H1 (cell line): ENCODE measurements at regions not wholly inside any gene's neighbourhood (a gene's known extent, or its start where the extent isn't known, plus 50 kb on each side); places are given as distances from the start of the nearest gene placed in this dataset.

Source experiments
- CTCF ChIA-PET: fragments of 300-600 bp; sonication (Branson Sonifier 250); formaldehyde crosslinking; loops from one replicate; lab custom pipeline; 2021; ENCODE audit not compliant: partially characterized antibody; lab: Charles Lee
- POLR2A ChIA-PET: fragments of 300-600 bp; sonication (Branson Sonifier 250); formaldehyde crosslinking; loops from one replicate; lab custom pipeline; 2021; ENCODE audit warnings: inconsistent platforms; ENCODE audit not compliant: partially characterized antibody; lab: Charles Lee
- DNase-seq, 2 experiments: peaks; one replicate each; pipeline versions ENCODE4 v3.0.0 to v3.0.0-alpha.2; 2010 to 2022; ENCODE audit warnings: low spot score in 2 of 2, low read depth in 1 of 2, mixed read lengths in 1 of 2
- FAIRE-seq: peaks from 2 replicates; lab custom pipeline; 2011; peaks lifted over from hg19 to GRCh38; lab: Jason Lieb, UNC
- H2AFZ ChIP-seq: 2 replicates; pipeline ENCODE4 v1.8.1; 2012; ENCODE audit warnings: low read length, inconsistent platforms
- H2AK5ac ChIP-seq: 2 replicates; pipeline ENCODE4 v1.6.1; 2013; ENCODE audit warnings: low read depth, low read length
- H2BK120ac ChIP-seq: replicated peaks from 2 replicates; pipeline ENCODE3; 2013; ENCODE audit warnings: low read depth, low read length, inconsistent platforms
- H2BK12ac ChIP-seq: 2 replicates; pipeline ENCODE4 v1.6.1; 2013; ENCODE audit warnings: low read depth, low read length
- H2BK15ac ChIP-seq: 2 replicates; pipeline ENCODE4 v1.6.1; 2013; ENCODE audit warnings: low read length
- H2BK20ac ChIP-seq: 2 replicates; pipeline ENCODE4 v1.6.1; 2013; ENCODE audit warnings: low read length
- H2BK5ac ChIP-seq: 2 replicates; pipeline ENCODE4 v1.6.1; 2013; ENCODE audit warnings: low read depth, low read length
- H3K14ac ChIP-seq: 2 replicates; pipeline ENCODE4 v1.6.1; 2013; ENCODE audit warnings: inconsistent platforms; ENCODE audit not compliant: insufficient read length
- H3K18ac ChIP-seq: 2 replicates; pipeline ENCODE4 v1.6.1; 2013; ENCODE audit warnings: low read length; ENCODE audit errors: extremely low read depth
- H3K23ac ChIP-seq: 2 replicates; pipeline ENCODE4 v1.6.1; 2013; ENCODE audit warnings: inconsistent platforms; ENCODE audit not compliant: insufficient read length
- H3K23me2 ChIP-seq: 2 replicates; pipeline ENCODE4 v1.6.1; 2013; ENCODE audit warnings: low read depth, low read length
- H3K27ac ChIP-seq: 2 replicates; pipeline ENCODE4 v1.6.1; 2011; ENCODE audit warnings: low read depth, low read length, inconsistent platforms
- H3K27me3 ChIP-seq, 4 experiments: replicated peaks in 1 of 4; 1 replicate in 1 of 4; 2 replicates in 3 of 4; pipeline versions ENCODE4 v1.6.1 to v1.8.1; 2011 to 2013; ENCODE audit warnings: low read length in 3 of 4, mild to moderate bottlenecking in 3 of 4, inconsistent platforms in 2 of 4, mixed read lengths in 2 of 4, moderate library complexity in 1 of 4; ENCODE audit not compliant: control insufficient read depth in 3 of 4, insufficient read depth in 3 of 4; ENCODE audit errors: extremely low read depth in 1 of 4
- H3K36me3 ChIP-seq, 4 experiments: 2 replicates each; pipeline versions ENCODE4 v1.6.1 to v1.8.1; 2011 to 2013; ENCODE audit warnings: mild to moderate bottlenecking in 4 of 4, low read length in 3 of 4, moderate library complexity in 2 of 4, control low read depth in 1 of 4, inconsistent platforms in 1 of 4; ENCODE audit not compliant: insufficient read depth in 4 of 4, control insufficient read depth in 2 of 4
- H3K4ac ChIP-seq: replicated peaks from 2 replicates; pipeline ENCODE3; 2013; ENCODE audit warnings: low read length, low read depth, mixed read lengths, inconsistent platforms; ENCODE audit not compliant: insufficient read length
- H3K4me1 ChIP-seq, 4 experiments: replicated peaks in 1 of 4; 1 replicate in 1 of 4; 2 replicates in 3 of 4; pipeline versions ENCODE4 v1.6.1 to v1.8.1; 2011 to 2013; ENCODE audit warnings: low read length in 3 of 4, inconsistent platforms in 2 of 4, mixed read lengths in 1 of 4; ENCODE audit not compliant: insufficient read depth in 4 of 4, control insufficient read depth in 3 of 4
- H3K4me2 ChIP-seq, 2 experiments: 2 replicates each; pipeline versions ENCODE4 v1.6.1 to v1.8.1; 2011 to 2013; ENCODE audit warnings: low read depth in 2 of 2, low read length in 2 of 2, control low read depth in 1 of 2, inconsistent platforms in 1 of 2, mild to moderate bottlenecking in 1 of 2; ENCODE audit not compliant: insufficient read depth in 1 of 2
- H3K4me3 ChIP-seq, 4 experiments: fragments of 200-600, 300-600 bp in 1 of 4; sonication (generic), shearing (Covaris generic), sonication (Bioruptor Twin) in 1 of 4; 2 replicates each; pipeline versions ENCODE4 v1.5.1 to v1.8.1; 2011 to 2016; ENCODE audit warnings: low read length in 4 of 4, low read depth in 3 of 4, control low read depth in 2 of 4, inconsistent platforms in 2 of 4, mild to moderate bottlenecking in 2 of 4, mixed read lengths in 1 of 4, moderate library complexity in 1 of 4; ENCODE audit not compliant: insufficient read depth in 2 of 4; ENCODE audit errors: extremely low read depth in 1 of 4
- H3K56ac ChIP-seq: replicated peaks from 2 replicates; pipeline ENCODE3; 2013; ENCODE audit warnings: low read depth, mild to moderate bottlenecking, mixed read lengths, low read length, inconsistent platforms; ENCODE audit not compliant: insufficient read length
- H3K79me1 ChIP-seq: 2 replicates; pipeline ENCODE4 v1.6.1; 2013; ENCODE audit warnings: low read depth, low read length, control low read depth
- H3K79me2 ChIP-seq, 2 experiments: 2 replicates each; pipeline versions ENCODE4 v1.6.1 to v1.8.1; 2012 to 2013; ENCODE audit warnings: low read length in 2 of 2, mild to moderate bottlenecking in 2 of 2, inconsistent platforms in 1 of 2; ENCODE audit not compliant: insufficient read depth in 2 of 2, control insufficient read depth in 1 of 2
- H3K9ac ChIP-seq, 4 experiments: replicated peaks in 1 of 4; 1 replicate in 1 of 4; 2 replicates in 3 of 4; pipeline versions ENCODE4 v1.6.1 to v1.8.1; 2011 to 2013; ENCODE audit warnings: low read depth in 3 of 4, low read length in 3 of 4, control low read depth in 2 of 4, mild to moderate bottlenecking in 2 of 4, moderate library complexity in 2 of 4, inconsistent platforms in 1 of 4; ENCODE audit errors: extremely low read depth in 1 of 4
- H3K9me3 ChIP-seq, 2 experiments: 2 replicates each; pipeline versions ENCODE4 v1.6.1 to v1.8.1; 2012 to 2013; ENCODE audit warnings: mild to moderate bottlenecking in 2 of 2, moderate library complexity in 2 of 2, control low read depth in 1 of 2, inconsistent platforms in 1 of 2, low read depth in 1 of 2, low read length in 1 of 2, mixed read lengths in 1 of 2; ENCODE audit not compliant: insufficient read depth in 2 of 2
- H4K20me1 ChIP-seq, 2 experiments: replicated peaks in 1 of 2; 2 replicates each; pipeline versions ENCODE3 to v1.8.1; 2011 to 2013; ENCODE audit warnings: inconsistent platforms in 2 of 2, low read length in 2 of 2, mild to moderate bottlenecking in 1 of 2; ENCODE audit not compliant: insufficient read depth in 2 of 2, control insufficient read depth in 1 of 2
- H4K5ac ChIP-seq: 2 replicates; pipeline ENCODE4 v1.6.1; 2013; ENCODE audit warnings: low read length, low read depth, mixed read lengths, inconsistent platforms; ENCODE audit not compliant: insufficient read length
- H4K8ac ChIP-seq: 2 replicates; pipeline ENCODE4 v1.8.0; 2013; ENCODE audit warnings: mild to moderate bottlenecking, moderate library complexity, low read length, inconsistent platforms; ENCODE audit not compliant: insufficient read depth; ENCODE audit errors: extremely low read depth
- H4K91ac ChIP-seq: replicated peaks from 2 replicates; pipeline ENCODE3; 2013; ENCODE audit warnings: low read length, mixed read lengths, inconsistent platforms; ENCODE audit not compliant: insufficient read length
- CEBPB ChIP-seq: IDR thresholded peaks from 2 replicates; pipeline ENCODE4 v1.6.1; 2012; ENCODE audit warnings: low read depth, low read length
- CHD2 ChIP-seq: IDR thresholded peaks from 2 replicates; pipeline ENCODE4 v1.6.1; 2012; ENCODE audit warnings: low read length, improper control_type of control experiment
- CTCF ChIP-seq, 3 experiments: IDR thresholded peaks; 1 replicate in 2 of 3; 2 replicates in 1 of 3; pipeline versions ENCODE4 v1.5.1 to v1.6.1; 2011; ENCODE audit warnings: low read length in 3 of 3, mild to moderate bottlenecking in 3 of 3, inconsistent platforms in 2 of 3, low read depth in 1 of 3, moderate library complexity in 1 of 3; ENCODE audit not compliant: insufficient read depth in 1 of 3; ENCODE audit errors: control extremely low read depth in 1 of 3
- GTF2F1 ChIP-seq: IDR thresholded peaks from 2 replicates; pipeline ENCODE4 v1.6.1; 2012; ENCODE audit warnings: low read depth, low read length, improper control_type of control experiment, borderline replicate concordance
- HDAC6 ChIP-seq: IDR thresholded peaks from one replicate; pipeline ENCODE4 v1.7.1; 2012; ENCODE audit warnings: low read depth, mild to moderate bottlenecking, inconsistent platforms, low read length, moderate library complexity
- KDM1A ChIP-seq: fragments of 200-600, 300-600 bp; sonication (generic); IDR thresholded peaks from 2 replicates; pipeline ENCODE4 v1.7.1; 2016; ENCODE audit warnings: mild to moderate bottlenecking, low read length, borderline replicate concordance
- MAFK ChIP-seq: IDR thresholded peaks from 2 replicates; pipeline ENCODE4 v1.6.1; 2012; ENCODE audit warnings: low read depth, mild to moderate bottlenecking, improper control_type of control experiment, low read length
- POLR2A ChIP-seq, 2 experiments: IDR thresholded peaks; 1 replicate in 1 of 2; 2 replicates in 1 of 2; pipeline ENCODE4 v1.6.1; 2011; ENCODE audit warnings: low read depth in 2 of 2, low read length in 2 of 2, mild to moderate bottlenecking in 2 of 2; ENCODE audit errors: control extremely low read depth in 1 of 2
- RAD21 ChIP-seq, 2 experiments: IDR thresholded peaks in 1 of 2; conservative IDR thresholded peaks in 1 of 2; 2 replicates each; pipeline ENCODE4 v1.6.1; 2011; ENCODE audit warnings: low read depth in 2 of 2, low read length in 2 of 2, improper control_type of control experiment in 1 of 2, inconsistent platforms in 1 of 2, mild to moderate bottlenecking in 1 of 2, moderate library complexity in 1 of 2
- RFX5 ChIP-seq: IDR thresholded peaks from 2 replicates; pipeline ENCODE4 v1.6.1; 2011; ENCODE audit warnings: low read depth, low read length, improper control_type of control experiment, borderline replicate concordance
- SIRT6 ChIP-seq: IDR thresholded peaks from one replicate; pipeline ENCODE4 v1.7.1; 2012; ENCODE audit warnings: low read length, inconsistent platforms
- SP1 ChIP-seq: IDR thresholded peaks from 2 replicates; pipeline ENCODE4 v1.6.1; 2011; ENCODE audit warnings: low read depth, low read length
- SP2 ChIP-seq: IDR thresholded peaks from 2 replicates; pipeline ENCODE4 v1.6.1; 2012; ENCODE audit warnings: mild to moderate bottlenecking, low read length, inconsistent platforms
- YY1 ChIP-seq: IDR thresholded peaks from 2 replicates; pipeline ENCODE4 v1.6.1; 2011; ENCODE audit warnings: low read depth, mild to moderate bottlenecking, low read length
- WGBS, 2 experiments: shearing (Covaris generic) in 1 of 2; methylation state at CpG; one replicate each; pipeline versions ENCODE4 v1.1.6 to v1.1.7; 2013 to 2015; ENCODE audit warnings: low lambda C conversion rate in 2 of 2, mixed read lengths in 2 of 2, inconsistent platforms in 1 of 2, low coverage in 1 of 2, missing lambda C conversion rate in 1 of 2; ENCODE audit not compliant: insufficient replicate concordance in 2 of 2, insufficient coverage in 1 of 2, insufficient read length in 1 of 2; ENCODE audit errors: extremely low coverage in 1 of 2, missing lambda C conversion rate in 1 of 2; 5-methylcytosine and 5-hydroxymethylcytosine counted together

GRCh38 chr7:91397612-91398011 is 133.4 kb downstream of the FZD1 start:
- H3K9me3 ChIP-seq, result no peaks in the 10 kb centered on the region; a peak in 1 of 4 replicates
- FAIRE-seq (no peak), DNase-seq (no peak)
- no peak overlapping the region for H3K23ac ChIP-seq
- H3K27ac ChIP-seq, result no peak overlapping the region
- no peaks in the 10 kb centered on the region for H3K79me2 ChIP-seq
- H4K8ac ChIP-seq, result no peak overlapping the region
- H2BK15ac ChIP-seq, result no peak overlapping the region
- no peak overlapping the region for H3K4me3 ChIP-seq
- no peak overlapping the region for H4K5ac ChIP-seq
- no peak overlapping the region for H3K4me2 ChIP-seq
- no peaks in the 10 kb centered on the region for H3K79me1 ChIP-seq
- no peaks in the 10 kb centered on the region for H4K20me1 ChIP-seq
- no peaks in the 10 kb centered on the region for H3K36me3 ChIP-seq
- no peak overlapping the region for H3K9ac ChIP-seq
- no peaks in the 10 kb centered on the region; a peak in 1 of 7 replicates for H3K27me3 ChIP-seq
- H4K91ac ChIP-seq, result no peak overlapping the region
- no peak overlapping the region for H2BK5ac ChIP-seq
- H3K18ac ChIP-seq, result no peak overlapping the region
- H2BK120ac ChIP-seq, result no peak overlapping the region
- H3K4me1 ChIP-seq, result no peaks in the 10 kb centered on the region
- no peak overlapping the region for H3K56ac ChIP-seq
- no peak overlapping the region for H2BK12ac ChIP-seq
- ChIA-PET POLR2A (no interaction called here), CTCF (interaction anchor here (1.1 to 1.7 kb wide), 2 partner anchors 10 to 42 kb away, joined by 3 to 7 read pairs; no protein-coding TSS in a partner anchor)
- H2BK20ac ChIP-seq, result no peak overlapping the region
- 97% methylated on average over 2 of the region's 2 CpGs; no CpG with 5 or more reads in 1 of the 2 experiments for WGBS, 2 experiments
- no peak overlapping the region for H3K14ac ChIP-seq
- H3K23me2 ChIP-seq, result no peaks in the 10 kb centered on the region
- no peak overlapping the region for H2AFZ ChIP-seq
- no peak overlapping the region for H3K4ac ChIP-seq
- H2AK5ac ChIP-seq, result no peak overlapping the region
- TF ChIP-seq GTF2F1, result no peak
- TF ChIP-seq SP1, result no peak
- TF ChIP-seq RFX5, result no peak
- TF ChIP-seq CHD2, result no peak
- TF ChIP-seq POLR2A (IDR thresholded peaks at IDR 0.05; ENCODE audit: control extremely low read depth in 1 of 2, low read depth in 2 of 2, low read length in 2 of 2), result no peak
- TF ChIP-seq KDM1A, result no peak
- TF ChIP-seq HDAC6, result no peak
- TF ChIP-seq YY1, result no peak
- no peak for TF ChIP-seq MAFK
- TF ChIP-seq RAD21 (IDR thresholded peaks at IDR 0.05 in 1 of 2, conservative IDR thresholded peaks at IDR 0.05 in 1 of 2; ENCODE audit: low read depth in 2 of 2, low read length in 2 of 2), result no peak
- no peak for TF ChIP-seq SP2
- no peak for TF ChIP-seq SIRT6
- TF ChIP-seq CEBPB, result no peak
- no peak for TF ChIP-seq CTCF (IDR thresholded peaks at IDR 0.05; ENCODE audit: control extremely low read depth in 1 of 3, insufficient read depth in 1 of 3, low read depth in 1 of 3, low read length in 3 of 3)
